Suprapubic skin (tissue), 4 donors: ENCODE measurements at regions not wholly inside any gene's neighbourhood (a gene's known extent, or its start where the extent isn't known, plus 50 kb on each side); places are given as distances from the start of the nearest gene placed in this dataset.
"Not testable (repeated sequence)": the region's sequence is repeated elsewhere in the genome, so short reads cannot be mapped to it uniquely, and the experiment has no call there.

ENCODE experiments used
- DNase-seq, 2 donors: peaks; one replicate each; pipeline ENCODE4 v3.0.0-alpha.2; 2019; ENCODE audit warnings: low spot score in 2 of 2
- H3K27ac ChIP-seq: fragments of 200-600 bp; sonication (generic); one replicate; pipeline ENCODE4 v1.5.1; 2019
- H3K27me3 ChIP-seq: fragments of 200-600 bp; sonication (generic); one replicate; pipeline ENCODE4 v1.5.1; 2019
- H3K36me3 ChIP-seq: fragments of 200-600 bp; sonication (generic); one replicate; pipeline ENCODE4 v1.5.1; 2019
- H3K4me1 ChIP-seq: fragments of 200-600 bp; sonication (generic); one replicate; pipeline ENCODE4 v1.5.1; 2019
- H3K4me3 ChIP-seq: fragments of 200-600 bp; sonication (generic); one replicate; pipeline ENCODE4 v1.5.1; 2019; ENCODE audit warnings: mild to moderate bottlenecking
- H3K9me3 ChIP-seq: fragments of 200-600 bp; sonication (generic); one replicate; pipeline ENCODE4 v1.5.1; 2019
- EP300 ChIP-seq: sonication (generic); formaldehyde crosslinking; IDR thresholded peaks from one replicate; pipeline ENCODE4 v1.6.1; 2017; ENCODE audit warnings: antibody characterized with exemption
- POLR2A ChIP-seq, 2 donors: fragments of 450-650 bp; IDR thresholded peaks; one replicate each; pipeline ENCODE4 v1.6.1; 2017; ENCODE audit warnings: antibody characterized with exemption in 2 of 2, mild to moderate bottlenecking in 2 of 2, moderate library complexity in 2 of 2
- POLR2AphosphoS5 ChIP-seq, 3 donors: sonication (generic); formaldehyde crosslinking; IDR thresholded peaks; one replicate each; pipeline ENCODE4 v1.6.1; 2017; ENCODE audit warnings: antibody characterized with exemption in 3 of 3
- WGBS: methylation state at CpG from one replicate; pipeline ENCODE4 v1.1.5; 2018; 5-methylcytosine and 5-hydroxymethylcytosine counted together
- TF ChIP-seq, protein P1 (sequence below), 2 donors: fragments of 200-600 bp in 1 of 2; fragments of 450-650 bp in 1 of 2; sonication (generic) in 1 of 2; IDR thresholded peaks; one replicate each; pipeline ENCODE4 v1.5.1; 2016 to 2019; ENCODE audit warnings: antibody characterized with exemption in 2 of 2, mild to moderate bottlenecking in 1 of 2, moderate library complexity in 1 of 2

DNA sequence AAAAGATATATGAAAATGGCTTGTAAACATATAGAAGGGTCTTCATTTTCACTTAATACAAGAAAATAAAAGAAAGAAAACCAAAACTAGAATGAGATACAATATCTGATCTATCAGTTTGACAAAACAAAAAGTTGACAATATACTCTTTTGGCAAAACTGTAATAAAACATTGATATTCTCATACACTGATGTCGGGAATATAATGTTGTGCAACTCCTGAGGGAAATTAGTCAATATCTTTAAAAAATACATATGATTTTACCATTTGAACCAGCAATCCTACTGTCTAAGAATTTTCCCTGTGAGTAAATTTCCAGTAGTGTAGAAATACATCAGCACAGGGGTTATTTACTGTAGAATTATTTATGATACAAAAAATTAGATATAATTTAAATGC is 336.1 kb upstream of the FSIP2 start:
- no peak overlapping the region for H3K27ac ChIP-seq
- DNase-seq, result no peak
- no peak overlapping the region for H3K4me3 ChIP-seq
- TF ChIP-seq EP300 (no peak), POLR2AphosphoS5 (IDR thresholded peaks at IDR 0.05) (no peak), POLR2A (IDR thresholded peaks at IDR 0.05) (no peak)
- TF ChIP-seq, protein P1, sequence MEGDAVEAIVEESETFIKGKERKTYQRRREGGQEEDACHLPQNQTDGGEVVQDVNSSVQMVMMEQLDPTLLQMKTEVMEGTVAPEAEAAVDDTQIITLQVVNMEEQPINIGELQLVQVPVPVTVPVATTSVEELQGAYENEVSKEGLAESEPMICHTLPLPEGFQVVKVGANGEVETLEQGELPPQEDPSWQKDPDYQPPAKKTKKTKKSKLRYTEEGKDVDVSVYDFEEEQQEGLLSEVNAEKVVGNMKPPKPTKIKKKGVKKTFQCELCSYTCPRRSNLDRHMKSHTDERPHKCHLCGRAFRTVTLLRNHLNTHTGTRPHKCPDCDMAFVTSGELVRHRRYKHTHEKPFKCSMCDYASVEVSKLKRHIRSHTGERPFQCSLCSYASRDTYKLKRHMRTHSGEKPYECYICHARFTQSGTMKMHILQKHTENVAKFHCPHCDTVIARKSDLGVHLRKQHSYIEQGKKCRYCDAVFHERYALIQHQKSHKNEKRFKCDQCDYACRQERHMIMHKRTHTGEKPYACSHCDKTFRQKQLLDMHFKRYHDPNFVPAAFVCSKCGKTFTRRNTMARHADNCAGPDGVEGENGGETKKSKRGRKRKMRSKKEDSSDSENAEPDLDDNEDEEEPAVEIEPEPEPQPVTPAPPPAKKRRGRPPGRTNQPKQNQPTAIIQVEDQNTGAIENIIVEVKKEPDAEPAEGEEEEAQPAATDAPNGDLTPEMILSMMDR (IDR thresholded peaks at IDR 0.05), result no peak
- no peaks in the 10 kb centered on the region for H3K4me1 ChIP-seq
- no peaks in the 10 kb centered on the region for H3K36me3 ChIP-seq
- H3K27me3 ChIP-seq, result no peaks in the 10 kb centered on the region
- WGBS, result 88% methylated on average over 1 of the region's 1 CpG
- H3K9me3 ChIP-seq, result no peaks in the 10 kb centered on the region

DNA sequence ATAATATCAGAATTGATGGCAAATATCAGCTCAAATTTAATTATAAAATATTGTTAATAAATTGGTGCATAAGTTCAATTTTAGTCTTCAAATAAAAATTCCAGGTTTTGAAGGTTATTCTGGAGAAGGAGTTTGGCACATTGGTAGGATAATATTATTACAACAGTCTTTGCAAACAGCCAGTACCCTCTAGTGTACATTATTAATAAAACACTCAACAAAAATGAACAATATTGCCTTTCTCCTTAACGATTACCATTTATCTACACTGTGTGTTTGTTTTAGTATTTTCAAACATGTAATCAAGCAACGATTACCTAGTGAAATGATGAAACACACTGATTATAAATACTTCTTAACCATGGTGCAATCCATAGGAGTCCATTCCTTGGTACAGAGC is 334.0 kb upstream of the FSIP2 start:
- Histone ChIP-seq H3K36me3 (no peaks in the 10 kb centered on the region), H3K9me3 (no peaks in the 10 kb centered on the region), H3K27ac (no peak overlapping the region), H3K27me3 (no peaks in the 10 kb centered on the region), H3K4me3 (no peak overlapping the region), H3K4me1 (no peaks in the 10 kb centered on the region)
- WGBS, result 72% methylated on average over 2 of the region's 2 CpGs
- TF ChIP-seq POLR2AphosphoS5 (IDR thresholded peaks at IDR 0.05) (no peak), POLR2A (IDR thresholded peaks at IDR 0.05) (no peak), EP300 (no peak)
- TF ChIP-seq, protein P1 (IDR thresholded peaks at IDR 0.05), result no peak
- DNase-seq, result no peak

DNA sequence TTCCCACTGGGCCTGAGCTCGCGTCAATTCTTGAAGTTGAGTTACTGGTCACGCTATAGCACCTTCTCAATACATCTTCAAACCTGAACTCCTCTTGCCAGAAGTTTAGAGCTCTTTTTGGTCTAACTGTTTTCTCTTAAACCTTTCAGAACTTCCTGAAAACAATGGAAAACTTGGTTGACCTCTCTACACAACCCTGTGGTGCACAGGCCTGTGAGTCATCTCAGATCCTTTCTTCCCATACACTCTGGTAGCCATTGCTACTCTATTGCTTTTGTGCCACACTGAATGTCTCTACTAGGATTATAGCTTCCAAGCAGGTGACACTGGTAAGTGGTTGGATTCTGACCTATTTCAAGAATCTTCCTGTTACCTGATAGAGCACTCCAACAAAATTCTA is 321.5 kb upstream of the FSIP2 start:
- Histone ChIP-seq H3K27me3 (no peaks in the 10 kb centered on the region), H3K4me3 (no peak overlapping the region), H3K36me3 (no peaks in the 10 kb centered on the region), H3K9me3 (no peaks in the 10 kb centered on the region), H3K4me1 (no peaks in the 10 kb centered on the region), H3K27ac (no peak overlapping the region)
- TF ChIP-seq EP300, result no peak
- TF ChIP-seq, protein P1 (IDR thresholded peaks at IDR 0.05), result no peak
- no peak for TF ChIP-seq POLR2AphosphoS5 (IDR thresholded peaks at IDR 0.05)
- no peak for TF ChIP-seq POLR2A (IDR thresholded peaks at IDR 0.05)
- WGBS, result 89% methylated on average over 3 of the region's 3 CpGs
- no peak for DNase-seq

DNA sequence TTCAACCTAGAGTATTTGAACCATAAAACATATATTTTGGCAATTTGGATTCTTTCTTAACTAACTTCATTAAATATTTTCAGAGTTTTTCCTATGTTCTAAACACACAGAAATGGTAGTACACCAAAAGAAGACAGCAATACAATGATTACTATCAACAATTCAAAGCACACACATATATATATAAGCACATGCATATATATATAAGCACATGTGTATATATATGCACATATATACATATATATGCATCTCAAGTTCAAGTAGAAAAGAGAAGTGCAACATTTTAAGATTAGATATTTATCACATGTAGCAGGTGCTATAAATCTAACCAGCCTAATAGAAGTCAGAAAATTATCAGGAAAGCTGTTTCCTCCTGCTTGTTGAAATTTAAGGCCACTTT is 320.9 kb upstream of the FSIP2 start:
- no peaks in the 10 kb centered on the region for H3K4me1 ChIP-seq
- no peak for TF ChIP-seq EP300
- TF ChIP-seq, protein P1 (IDR thresholded peaks at IDR 0.05), result no peak
- TF ChIP-seq POLR2A (IDR thresholded peaks at IDR 0.05), result no peak
- no peak for TF ChIP-seq POLR2AphosphoS5 (IDR thresholded peaks at IDR 0.05)
- H3K4me3 ChIP-seq, result no peak overlapping the region
- DNase-seq, result no peak
- H3K9me3 ChIP-seq, result no peaks in the 10 kb centered on the region
- no peaks in the 10 kb centered on the region for H3K36me3 ChIP-seq
- no peak overlapping the region for H3K27ac ChIP-seq
- H3K27me3 ChIP-seq, result no peaks in the 10 kb centered on the region

DNA sequence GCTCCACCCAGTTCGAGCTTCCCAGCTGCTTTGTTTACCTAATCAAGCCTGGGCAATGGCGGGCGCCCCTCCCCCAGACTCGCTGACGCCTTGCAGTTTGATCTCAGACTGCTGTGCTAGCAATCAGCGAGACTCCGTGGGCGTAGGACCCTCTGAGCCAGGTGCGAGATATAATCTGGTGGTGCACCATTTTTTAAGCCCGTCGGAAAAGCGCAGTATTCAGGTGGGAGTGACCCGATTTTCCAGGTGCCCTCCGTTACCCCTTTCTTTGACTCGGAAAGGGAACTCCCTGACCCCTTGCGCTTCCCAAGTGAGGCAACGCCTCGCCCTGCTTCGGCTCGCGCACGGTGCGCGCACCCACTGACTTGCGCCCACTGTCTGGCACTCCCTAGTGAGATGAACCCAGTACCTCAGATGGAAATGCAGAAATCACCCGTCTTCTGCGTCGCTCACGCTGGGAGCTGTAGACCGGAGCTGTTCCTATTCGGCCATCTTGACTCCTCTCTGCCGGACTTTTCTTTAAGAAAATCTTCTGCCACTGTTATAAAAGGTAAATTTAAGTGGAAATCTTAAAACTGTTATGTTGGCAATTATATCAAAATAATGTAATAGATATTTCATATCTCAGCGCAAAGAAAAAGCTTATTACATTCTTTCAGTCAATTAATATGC is 313.5 kb upstream of the FSIP2 start:
- not testable (repeated sequence) for DNase-seq, H3K36me3 ChIP-seq, H3K4me3 ChIP-seq, H3K4me1 ChIP-seq, H3K27ac ChIP-seq, H3K9me3 ChIP-seq, H3K27me3 ChIP-seq
- 83% methylated on average over 23 of the region's 33 CpGs for WGBS

DNA sequence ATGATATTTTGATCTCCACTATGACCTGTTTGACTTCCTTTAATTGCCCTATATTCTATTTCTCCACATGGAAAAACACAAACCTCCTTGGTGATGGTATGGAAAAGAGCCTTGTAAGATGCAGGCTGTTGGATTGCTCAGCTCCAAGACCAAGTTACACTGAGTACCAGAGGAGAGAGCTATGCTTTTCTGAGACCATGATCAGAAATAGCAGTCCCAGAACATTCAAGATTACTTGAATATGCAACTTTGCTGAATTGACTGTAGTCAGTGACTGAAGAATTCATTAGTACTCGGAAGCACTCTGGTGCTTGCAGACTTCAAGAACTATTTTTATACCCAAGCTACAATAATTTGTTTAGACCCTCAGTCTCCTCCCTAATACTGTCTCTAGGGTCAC is 310.6 kb upstream of the FSIP2 start:
- DNase-seq, result no peak
- 55% methylated on average over 1 of the region's 1 CpG for WGBS

More for the DNA sequence above, 310.6 kb upstream of the FSIP2 start:
- no peak overlapping the region for H3K27ac ChIP-seq
- no peaks in the 10 kb centered on the region for H3K9me3 ChIP-seq
- H3K4me3 ChIP-seq, result no peak overlapping the region
- no peaks in the 10 kb centered on the region for H3K36me3 ChIP-seq
- no peaks in the 10 kb centered on the region for H3K27me3 ChIP-seq
- H3K4me1 ChIP-seq, result no peaks in the 10 kb centered on the region
- TF ChIP-seq, protein P1 (IDR thresholded peaks at IDR 0.05), result no peak
- TF ChIP-seq POLR2AphosphoS5 (IDR thresholded peaks at IDR 0.05), result no peak
- no peak for TF ChIP-seq POLR2A (IDR thresholded peaks at IDR 0.05)
- TF ChIP-seq EP300, result no peak
